SK-N-MC (cell line): ENCODE measurements at regions not wholly inside any gene's neighbourhood (a gene's known extent, or its start where the extent isn't known, plus 50 kb on each side); places are given as distances from the start of the nearest gene placed in this dataset.

Source experiments
- DNase-seq: peaks from one replicate; pipeline ENCODE4 v3.0.0-alpha.2; 2011; ENCODE audit warnings: low read depth, low spot score
- H3K27ac ChIP-seq: fragments of 200-600 bp; sonication (generic); 2 replicates; pipeline ENCODE4 v1.5.1; 2016; ENCODE audit warnings: mixed run types
- H3K36me3 ChIP-seq: fragments of 200-600 bp; sonication (generic); 2 replicates; pipeline ENCODE4 v1.6.1; 2017; ENCODE audit warnings: antibody characterized with exemption, low read length, mixed read lengths; ENCODE audit not compliant: insufficient read depth
- H3K4me3 ChIP-seq: fragments of 200-600 bp; sonication (generic); 2 replicates; pipeline ENCODE4 v1.5.1; 2016
- H3K9ac ChIP-seq: fragments of 200-600 bp; sonication (generic); 2 replicates; pipeline ENCODE4 v1.8.0; 2017; ENCODE audit warnings: mixed run types, mixed read lengths; ENCODE audit not compliant: insufficient read length
- H3K9me3 ChIP-seq: fragments of 200-600 bp; sonication (generic); 2 replicates; pipeline ENCODE4 v1.6.1; 2017; ENCODE audit warnings: low read depth, mild to moderate bottlenecking, antibody characterized with exemption, low read length, moderate library complexity, mixed read lengths
- EZH2 ChIP-seq: fragments of 200-600 bp; sonication (generic); IDR thresholded peaks from one replicate; pipeline ENCODE4 v1.6.1; 2017; ENCODE audit warnings: antibody characterized with exemption
- FOXP2 ChIP-seq: optimal IDR thresholded peaks from 2 replicates; pipeline ENCODE3; 2011; ENCODE audit warnings: mild to moderate bottlenecking, moderate library complexity; ENCODE audit not compliant: insufficient read depth; ENCODE audit errors: extremely low read length, control extremely low read depth
- POLR2AphosphoS5 ChIP-seq: IDR thresholded peaks from 2 replicates; pipeline ENCODE4 v1.6.1; 2012; ENCODE audit warnings: mild to moderate bottlenecking, low read depth, low read length, borderline replicate concordance

GRCh38 chr6:92906385-92906784 lies 513.0 kb downstream of the EPHA7 start:
- Histone ChIP-seq H3K27ac (no peak overlapping the region), H3K4me3 (no peak overlapping the region), H3K9me3 (no peaks in the 10 kb centered on the region), H3K36me3 (no peaks in the 10 kb centered on the region), H3K9ac (no peak overlapping the region)
- peak; percentile 68 for DNase-seq
- TF ChIP-seq EZH2 (no peak), POLR2AphosphoS5 (peak; percentile 45; the same call in 1 of the 2 replicates), FOXP2 (no peak)

- no peak for DNase-seq
- no peak overlapping the region for H3K9ac ChIP-seq
- no peaks in the 10 kb centered on the region for H3K36me3 ChIP-seq
- no peaks in the 10 kb centered on the region for H3K9me3 ChIP-seq
- TF ChIP-seq FOXP2 = no peak
- TF ChIP-seq EZH2 = no peak
- no peak for TF ChIP-seq POLR2AphosphoS5
- peak overlapping the region; percentile 87 for H3K27ac ChIP-seq
- no peak overlapping the region for H3K4me3 ChIP-seq
Measured at GRCh38 chr6:92893741-92894140, 525.6 kb downstream of the EPHA7 start.

- H3K9me3 ChIP-seq = no peaks in the 10 kb centered on the region
- TF ChIP-seq EZH2 = no peak
- no peak for TF ChIP-seq FOXP2
- TF ChIP-seq POLR2AphosphoS5 = no peak
- peak overlapping the region; percentile 87 for H3K27ac ChIP-seq
- peak; percentile 90 for DNase-seq
- H3K36me3 ChIP-seq = no peaks in the 10 kb centered on the region
- no peak overlapping the region for H3K9ac ChIP-seq
- no peak overlapping the region for H3K4me3 ChIP-seq
Measured at GRCh38 chr6:92892626-92893170, 526.7 kb downstream of the EPHA7 start.

- Histone ChIP-seq H3K36me3 (no peaks in the 10 kb centered on the region), H3K27ac (no peak overlapping the region), H3K4me3 (no peak overlapping the region), H3K9me3 (no peaks in the 10 kb centered on the region), H3K9ac (no peak overlapping the region)
- no peak for TF ChIP-seq POLR2AphosphoS5
- TF ChIP-seq EZH2 = no peak
- TF ChIP-seq FOXP2 = no peak
- DNase-seq = no peak
Measured at GRCh38 chr6:92888316-92888715, 531.0 kb downstream of the EPHA7 start.

- Histone ChIP-seq H3K27ac (no peak overlapping the region), H3K4me3 (no peak overlapping the region), H3K9me3 (no peaks in the 10 kb centered on the region), H3K36me3 (no peaks in the 10 kb centered on the region), H3K9ac (no peak overlapping the region)
- DNase-seq = no peak
- TF ChIP-seq FOXP2 = no peak
- no peak for TF ChIP-seq EZH2
- no peak for TF ChIP-seq POLR2AphosphoS5
Measured at GRCh38 chr6:92887871-92888270, 531.5 kb downstream of the EPHA7 start.

GRCh38 chr6:92879526-92879925 lies 539.8 kb downstream of the EPHA7 start:
- DNase-seq = no peak
- H3K4me3 ChIP-seq = no peak overlapping the region
- H3K9me3 ChIP-seq = no peaks in the 10 kb centered on the region
- no peak overlapping the region for H3K9ac ChIP-seq
- no peak overlapping the region for H3K27ac ChIP-seq
- no peaks in the 10 kb centered on the region for H3K36me3 ChIP-seq
- no peak for TF ChIP-seq EZH2
- TF ChIP-seq POLR2AphosphoS5 = no peak
- TF ChIP-seq FOXP2 = no peak

GRCh38 chr6:92864966-92865555 lies 554.3 kb downstream of the EPHA7 start:
- DNase-seq = no peak
- no peak overlapping the region for H3K9ac ChIP-seq
- H3K9me3 ChIP-seq = no peaks in the 10 kb centered on the region
- no peaks in the 10 kb centered on the region for H3K36me3 ChIP-seq
- H3K4me3 ChIP-seq = no peak overlapping the region
- no peak overlapping the region for H3K27ac ChIP-seq
- TF ChIP-seq POLR2AphosphoS5 (no peak), FOXP2 (no peak), EZH2 (no peak)

- TF ChIP-seq POLR2AphosphoS5 (no peak), FOXP2 (no peak), EZH2 (no peak)
- no peak overlapping the region for H3K9ac ChIP-seq
- DNase-seq = no peak
Measured at GRCh38 chr6:92849636-92850035, 569.7 kb downstream of the EPHA7 start.

GRCh38 chr6:92848901-92849300 lies 570.5 kb downstream of the EPHA7 start:
- Histone ChIP-seq H3K27ac (no peak overlapping the region), H3K4me3 (no peak overlapping the region)

More at GRCh38 chr6:92849636-92850035, 569.7 kb downstream of the EPHA7 start:
- H3K9me3 ChIP-seq = no peaks in the 10 kb centered on the region
- no peaks in the 10 kb centered on the region for H3K36me3 ChIP-seq
- no peak overlapping the region for H3K4me3 ChIP-seq
- H3K27ac ChIP-seq = no peak overlapping the region

More at GRCh38 chr6:92848901-92849300, 570.5 kb downstream of the EPHA7 start:
- H3K36me3 ChIP-seq = no peaks in the 10 kb centered on the region
- no peak for TF ChIP-seq EZH2
- TF ChIP-seq POLR2AphosphoS5 = no peak
- TF ChIP-seq FOXP2 = no peak
- no peaks in the 10 kb centered on the region for H3K9me3 ChIP-seq
- DNase-seq = no peak
- no peak overlapping the region for H3K9ac ChIP-seq
